ENCODE measurements at regions not wholly inside any gene's neighbourhood (a gene's known extent, or its start where the extent isn't known, plus 50 kb on each side); places are given as distances from the start of the nearest gene placed in this dataset.

GRCh38 chr6:135743476-135743875 is 108.0 kb upstream of the PDE7B start:
- no peaks in the 10 kb centered on the region for H3K4me1 Mint-ChIP-seq (ENCODE audit: low read depth)
- H3K27ac Mint-ChIP-seq: no peak overlapping the region
- no peak for DNase-seq
- H3K36me3 Mint-ChIP-seq (ENCODE audit: low read depth): no peaks in the 10 kb centered on the region
- CTCF ChIA-PET: no interaction called here
- intact Hi-C loops (cut with micrococcal nuclease): no loop called here
- H3K4me3 Mint-ChIP-seq: no peak overlapping the region
- no peaks in the 10 kb centered on the region for H3K27me3 Mint-ChIP-seq (ENCODE audit: low read depth)
- H3K9me3 Mint-ChIP-seq: no peaks in the 10 kb centered on the region

GRCh38 chr6:135748189-135748588 is 103.3 kb upstream of the PDE7B start:
- Mint-ChIP-seq H3K9me3 (no peaks in the 10 kb centered on the region), H3K36me3 (ENCODE audit: low read depth) (no peaks in the 10 kb centered on the region), H3K27ac (no peak overlapping the region), H3K27me3 (ENCODE audit: low read depth) (no peaks in the 10 kb centered on the region), H3K4me3 (no peak overlapping the region), H3K4me1 (ENCODE audit: low read depth) (no peaks in the 10 kb centered on the region)
- intact Hi-C loops (cut with micrococcal nuclease): no loop called here
- CTCF ChIA-PET: interaction anchor here (1.3 kb wide), 1 partner anchor 161 kb away, joined by 3 read pairs; no protein-coding TSS in a partner anchor
- no peak for DNase-seq

DNA sequence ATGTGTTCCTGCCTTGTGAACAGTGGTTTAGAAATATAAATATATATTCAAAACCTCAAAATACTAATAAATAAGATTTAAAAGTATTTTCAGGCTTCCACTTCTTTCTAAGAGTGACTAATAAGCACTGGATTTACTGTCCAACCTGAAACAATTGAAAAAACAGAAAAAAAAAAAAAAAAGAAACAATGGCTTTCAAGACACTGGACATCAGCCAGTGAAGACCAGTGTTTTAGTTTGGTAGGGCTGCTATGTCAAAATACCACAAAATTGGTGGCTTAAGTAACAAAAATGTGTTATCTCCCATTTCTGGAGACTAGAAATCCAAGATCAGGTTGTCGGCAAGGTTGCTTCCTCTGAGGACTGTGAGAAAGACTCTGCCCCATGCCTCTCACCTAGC is 101.4 kb upstream of the PDE7B start:
- Mint-ChIP-seq H3K27me3 (ENCODE audit: low read depth) (no peaks in the 10 kb centered on the region), H3K4me3 (no peak overlapping the region), H3K4me1 (ENCODE audit: low read depth) (no peaks in the 10 kb centered on the region), H3K27ac (no peak overlapping the region), H3K36me3 (ENCODE audit: low read depth) (no peaks in the 10 kb centered on the region), H3K9me3 (no peaks in the 10 kb centered on the region)
- intact Hi-C loops (cut with micrococcal nuclease): no loop called here
- DNase-seq: no peak
- CTCF ChIA-PET: no interaction called here

- intact Hi-C loops (cut with micrococcal nuclease): no loop called here
- H3K4me1 Mint-ChIP-seq (ENCODE audit: low read depth): no peaks in the 10 kb centered on the region
- no peaks in the 10 kb centered on the region for H3K9me3 Mint-ChIP-seq
- H3K4me3 Mint-ChIP-seq: no peak overlapping the region
- H3K27me3 Mint-ChIP-seq (ENCODE audit: low read depth): no peaks in the 10 kb centered on the region
- no peak for DNase-seq
- no peak overlapping the region for H3K27ac Mint-ChIP-seq
- H3K36me3 Mint-ChIP-seq (ENCODE audit: low read depth): no peaks in the 10 kb centered on the region
- CTCF ChIA-PET: no interaction called here
Observed at GRCh38 chr6:135753196-135753595, 98.3 kb upstream of the PDE7B start.

GRCh38 chr6:135759831-135760230 is 91.7 kb upstream of the PDE7B start:
- Mint-ChIP-seq H3K27ac (no peak overlapping the region), H3K36me3 (ENCODE audit: low read depth) (peaks cover 3% of the 10 kb centered on the region), H3K27me3 (ENCODE audit: low read depth) (no peaks in the 10 kb centered on the region), H3K4me1 (ENCODE audit: low read depth) (peaks cover 5% of the 10 kb centered on the region), H3K9me3 (peaks cover 6% of the 10 kb centered on the region), H3K4me3 (no peak overlapping the region)
- no peak for DNase-seq
- intact Hi-C loops (cut with micrococcal nuclease): loop anchor here (5.0 kb wide), 1 partner anchor 223 kb away; no protein-coding TSS in a partner anchor
- CTCF ChIA-PET: no interaction called here

GRCh38 chr6:135774006-135774405 is 77.5 kb upstream of the PDE7B start:
- intact Hi-C loops (cut with micrococcal nuclease): no loop called here
- no peak overlapping the region for H3K27ac Mint-ChIP-seq
- H3K9me3 Mint-ChIP-seq: peaks cover 1% of the 10 kb centered on the region
- DNase-seq: no peak
- no peaks in the 10 kb centered on the region for H3K36me3 Mint-ChIP-seq (ENCODE audit: low read depth)
- CTCF ChIA-PET: no interaction called here
- no peak overlapping the region for H3K4me3 Mint-ChIP-seq
- no peaks in the 10 kb centered on the region for H3K27me3 Mint-ChIP-seq (ENCODE audit: low read depth)
- H3K4me1 Mint-ChIP-seq (ENCODE audit: low read depth): no peaks in the 10 kb centered on the region

GRCh38 chr6:135779213-135779612 is 72.3 kb upstream of the PDE7B start:
- Mint-ChIP-seq H3K36me3 (ENCODE audit: low read depth) (no peaks in the 10 kb centered on the region), H3K4me3 (no peak overlapping the region), H3K27ac (no peak overlapping the region), H3K4me1 (ENCODE audit: low read depth) (no peaks in the 10 kb centered on the region), H3K9me3 (no peaks in the 10 kb centered on the region), H3K27me3 (ENCODE audit: low read depth) (no peaks in the 10 kb centered on the region)
- intact Hi-C loops (cut with micrococcal nuclease): no loop called here
- DNase-seq: no peak
- CTCF ChIA-PET: no interaction called here

DNA sequence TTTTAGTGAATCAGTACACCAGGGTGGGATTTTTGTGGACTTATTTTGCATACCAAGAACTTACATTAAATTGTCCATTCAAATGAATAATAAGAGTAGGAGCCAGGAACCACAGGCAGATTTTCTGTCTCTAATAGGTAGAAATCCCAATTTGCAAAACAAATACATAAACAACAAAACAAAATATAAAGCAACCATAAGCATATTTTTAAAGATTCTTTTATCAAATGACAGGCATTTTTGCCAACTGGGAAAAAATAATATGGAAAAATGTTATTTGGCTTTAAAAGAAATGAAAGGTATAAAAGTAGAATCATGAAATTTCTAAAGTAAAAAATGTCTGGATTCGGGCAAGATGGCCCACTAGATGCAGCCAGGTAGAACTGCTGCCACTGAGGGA is 71.2 kb upstream of the PDE7B start:
- H3K9me3 Mint-ChIP-seq: no peaks in the 10 kb centered on the region
- H3K36me3 Mint-ChIP-seq (ENCODE audit: low read depth): no peaks in the 10 kb centered on the region
- H3K27ac Mint-ChIP-seq: no peak overlapping the region
- intact Hi-C loops (cut with micrococcal nuclease): no loop called here
- H3K27me3 Mint-ChIP-seq (ENCODE audit: low read depth): no peaks in the 10 kb centered on the region
- no peak for DNase-seq
- H3K4me3 Mint-ChIP-seq: no peak overlapping the region
- CTCF ChIA-PET: no interaction called here
- H3K4me1 Mint-ChIP-seq (ENCODE audit: low read depth): no peaks in the 10 kb centered on the region

DNA sequence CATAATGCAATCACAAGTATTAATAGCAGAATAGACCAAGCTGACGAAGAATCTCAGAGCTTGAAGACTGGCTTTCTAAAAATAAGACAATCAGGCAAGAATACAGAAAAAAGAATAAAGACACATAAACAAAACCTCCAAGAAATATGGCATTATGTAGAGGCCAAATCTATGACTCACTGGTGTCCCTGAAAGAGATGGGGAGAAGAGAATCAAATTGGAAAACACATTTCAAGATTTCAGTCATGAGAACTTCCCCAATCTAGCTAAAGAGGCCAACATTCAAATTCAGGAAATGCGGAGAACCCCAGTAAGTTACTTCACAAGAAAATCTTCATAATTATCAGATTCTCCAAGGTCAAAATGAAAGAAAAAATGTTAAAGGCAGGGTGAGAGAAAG is 69.0 kb upstream of the PDE7B start:
- no peak for DNase-seq
- CTCF ChIA-PET: no interaction called here
- Mint-ChIP-seq H3K4me3 (no peak overlapping the region), H3K27ac (no peak overlapping the region), H3K4me1 (ENCODE audit: low read depth) (no peaks in the 10 kb centered on the region), H3K9me3 (no peaks in the 10 kb centered on the region), H3K36me3 (ENCODE audit: low read depth) (no peaks in the 10 kb centered on the region), H3K27me3 (ENCODE audit: low read depth) (no peaks in the 10 kb centered on the region)
- intact Hi-C loops (cut with micrococcal nuclease): no loop called here

GRCh38 chr6:135784507-135784906 is 67.0 kb upstream of the PDE7B start:
- intact Hi-C loops (cut with micrococcal nuclease): no loop called here
- Mint-ChIP-seq H3K4me1 (ENCODE audit: low read depth) (no peaks in the 10 kb centered on the region), H3K27ac (no peak overlapping the region), H3K36me3 (ENCODE audit: low read depth) (no peaks in the 10 kb centered on the region), H3K27me3 (ENCODE audit: low read depth) (no peaks in the 10 kb centered on the region), H3K9me3 (no peaks in the 10 kb centered on the region), H3K4me3 (no peak overlapping the region)
- no peak for DNase-seq
- CTCF ChIA-PET: no interaction called here

DNA sequence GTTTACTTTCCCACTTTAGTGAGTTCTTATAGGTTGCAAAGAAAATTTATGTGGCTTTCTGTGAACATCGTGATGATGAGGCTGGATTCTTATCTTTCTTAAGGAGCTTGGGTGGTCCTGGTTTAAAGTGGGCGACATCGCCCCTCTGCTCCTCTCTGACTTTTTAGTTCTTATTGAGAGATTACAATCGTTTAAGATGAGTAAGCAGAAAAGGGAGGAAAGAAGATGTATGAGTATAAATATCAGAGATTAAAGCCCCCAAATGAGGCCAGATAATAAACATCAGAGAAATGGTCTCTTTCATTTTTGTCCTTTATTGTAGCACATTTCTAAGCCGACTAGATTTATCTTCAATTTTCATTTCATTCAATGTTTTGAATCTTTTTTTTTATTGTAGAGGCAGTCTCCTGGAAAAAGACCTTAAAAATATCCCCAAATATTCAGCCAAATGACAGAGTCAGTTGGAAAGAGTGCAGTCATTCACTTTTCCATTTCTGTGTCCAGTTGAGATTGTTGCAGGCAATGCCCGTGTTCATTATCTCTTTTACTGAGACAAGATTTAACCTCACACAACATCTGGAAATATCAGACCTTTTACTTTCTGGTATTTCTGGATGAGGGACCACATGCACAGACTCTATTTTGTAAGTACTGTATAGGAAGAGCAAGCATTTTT is 62.0 kb upstream of the PDE7B start:
- no peaks in the 10 kb centered on the region for H3K36me3 Mint-ChIP-seq (ENCODE audit: low read depth)
- H3K27me3 Mint-ChIP-seq (ENCODE audit: low read depth): no peaks in the 10 kb centered on the region
- H3K4me1 Mint-ChIP-seq (ENCODE audit: low read depth): no peaks in the 10 kb centered on the region
- H3K4me3 Mint-ChIP-seq: no peak overlapping the region
- DNase-seq: no peak
- CTCF ChIA-PET: interaction anchor here (1.0 kb wide), 1 partner anchor 120 kb away, joined by 4 read pairs; no protein-coding TSS in a partner anchor
- no peaks in the 10 kb centered on the region for H3K9me3 Mint-ChIP-seq
- intact Hi-C loops (cut with micrococcal nuclease): no loop called here
- no peak overlapping the region for H3K27ac Mint-ChIP-seq

DNA sequence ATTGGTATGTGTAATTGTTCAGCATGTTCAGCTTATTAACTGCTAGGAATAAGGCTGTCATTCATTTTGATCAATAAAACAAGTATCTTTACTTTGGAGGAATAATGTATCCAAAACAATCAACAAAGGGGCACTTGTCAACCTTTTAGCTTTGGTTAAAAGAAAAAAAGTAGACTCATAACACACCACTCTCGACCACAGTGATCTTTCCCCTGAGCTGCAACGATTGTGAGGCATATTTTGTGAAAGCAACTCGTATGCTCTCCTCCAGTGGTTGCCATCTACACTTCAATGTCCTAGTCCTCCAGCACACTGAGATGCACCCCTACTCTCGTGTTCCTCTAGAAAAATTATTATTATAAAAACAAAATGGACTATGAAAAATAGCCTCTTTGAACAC is 60.1 kb upstream of the PDE7B start:
- CTCF ChIA-PET: interaction anchor here (0.6 kb wide), 1 partner anchor 282 kb away, joined by 4 read pairs; no protein-coding TSS in a partner anchor
- H3K27me3 Mint-ChIP-seq (ENCODE audit: low read depth): no peaks in the 10 kb centered on the region
- intact Hi-C loops (cut with micrococcal nuclease): no loop called here

DNA sequence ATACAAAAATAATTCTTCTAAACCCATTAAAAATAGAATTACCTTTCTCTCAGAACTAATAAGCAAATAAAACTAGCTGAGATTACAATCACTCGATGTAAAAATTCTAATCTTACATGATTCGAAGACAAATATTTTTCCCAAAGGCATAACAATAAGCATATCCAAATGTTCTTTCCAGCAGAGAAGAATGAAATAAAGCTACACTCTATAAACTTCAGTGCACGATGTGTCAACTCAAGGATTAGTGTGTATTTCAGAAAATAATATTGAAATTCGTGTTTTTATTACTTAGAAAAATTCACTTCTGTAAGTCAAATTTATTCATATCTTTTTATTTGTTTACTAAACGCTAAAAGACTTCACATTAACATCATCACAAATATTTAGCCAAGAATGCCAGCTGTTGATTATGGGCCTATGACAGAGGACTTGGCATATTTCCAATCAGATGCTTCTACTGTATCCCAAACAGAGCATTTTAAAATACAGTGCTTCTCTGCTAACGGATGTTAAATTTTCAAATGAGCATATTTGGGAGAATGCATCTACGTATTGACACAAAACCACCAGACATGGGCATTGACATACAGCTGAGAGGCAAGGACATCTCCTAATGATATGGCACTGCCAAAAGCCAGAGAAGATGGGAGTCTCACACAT is 54.7 kb upstream of the PDE7B start:
- no peaks in the 10 kb centered on the region for H3K9me3 Mint-ChIP-seq
- CTCF ChIA-PET: interaction anchor here (0.7 kb wide), 1 partner anchor 605 kb away, joined by 4 read pairs; no protein-coding TSS in a partner anchor
- no peaks in the 10 kb centered on the region for H3K36me3 Mint-ChIP-seq (ENCODE audit: low read depth)
- DNase-seq: no peak
- no peaks in the 10 kb centered on the region for H3K27me3 Mint-ChIP-seq (ENCODE audit: low read depth)
- intact Hi-C loops (cut with micrococcal nuclease): no loop called here
- no peak overlapping the region for H3K27ac Mint-ChIP-seq
- no peak overlapping the region for H3K4me3 Mint-ChIP-seq
- no peaks in the 10 kb centered on the region for H3K4me1 Mint-ChIP-seq (ENCODE audit: low read depth)

More for the DNA sequence above, 60.1 kb upstream of the PDE7B start:
- no peak for DNase-seq
- no peak overlapping the region for H3K27ac Mint-ChIP-seq
- H3K9me3 Mint-ChIP-seq: no peaks in the 10 kb centered on the region
- H3K4me3 Mint-ChIP-seq: no peak overlapping the region
- H3K4me1 Mint-ChIP-seq (ENCODE audit: low read depth): no peaks in the 10 kb centered on the region
- no peaks in the 10 kb centered on the region for H3K36me3 Mint-ChIP-seq (ENCODE audit: low read depth)
